GM12872 (cell line): ENCODE measurements at regions not wholly inside any gene's neighbourhood (a gene's known extent, or its start where the extent isn't known, plus 50 kb on each side); places are given as distances from the start of the nearest gene placed in this dataset.

ENCODE experiments used
- CTCF ChIP-seq: IDR thresholded peaks from 3 replicates; pipeline ENCODE4 v1.5.1; 2011; ENCODE audit warnings: low read depth, mild to moderate bottlenecking, low read length, moderate library complexity; ENCODE audit not compliant: insufficient read depth

- no peak for TF ChIP-seq CTCF
Observed at GRCh38 chr7:101725921-101726320, 91.5 kb upstream of the CUX1 start.

GRCh38 chr7:101727184-101727583, 90.2 kb upstream of the CUX1 start:
- TF ChIP-seq CTCF = no peak

GRCh38 chr7:101728128-101728527, 89.3 kb upstream of the CUX1 start:
- TF ChIP-seq CTCF = no peak

- TF ChIP-seq CTCF = no peak
Observed at GRCh38 chr7:101729241-101729883, 88.1 kb upstream of the CUX1 start.

- TF ChIP-seq CTCF = no peak
Observed at GRCh38 chr7:101731502-101732084, 85.8 kb upstream of the CUX1 start.

- no peak for TF ChIP-seq CTCF
Observed at GRCh38 chr7:101733713-101734475, 83.5 kb upstream of the CUX1 start.

- TF ChIP-seq CTCF = no peak
Observed at GRCh38 chr7:101736084-101736483, 81.3 kb upstream of the CUX1 start.
